Smooth muscle cell (in vitro differentiated cells): ENCODE measurements at regions not wholly inside any gene's neighbourhood (a gene's known extent, or its start where the extent isn't known, plus 50 kb on each side); places are given as distances from the start of the nearest gene placed in this dataset.

ENCODE experiments used
- DNase-seq: peaks from one replicate; lab custom pipeline; 2025; ENCODE audit not compliant: unreplicated experiment; lab: John Stamatoyannopoulos, UW
- H2AFZ ChIP-seq: fragments of 200-600 bp; sonication (generic); 2 replicates; pipeline ENCODE4 v1.6.0; 2016; ENCODE audit warnings: antibody characterized with exemption, low read depth, mild to moderate bottlenecking
- H3F3A ChIP-seq: fragments of 200-600 bp; sonication (generic); 2 replicates; pipeline ENCODE4 v1.6.0; 2017; ENCODE audit warnings: antibody characterized with exemption, low read depth
- H3K27ac ChIP-seq: fragments of 200-600 bp; sonication (generic); 2 replicates; pipeline ENCODE4 v1.5.1; 2016; ENCODE audit warnings: low read depth, mild to moderate bottlenecking
- H3K27me3 ChIP-seq: fragments of 200-600 bp; sonication (generic); 2 replicates; pipeline ENCODE4 v1.6.1; 2016; ENCODE audit warnings: low read depth, mild to moderate bottlenecking
- H3K36me3 ChIP-seq: fragments of 200-600 bp; sonication (generic); 2 replicates; pipeline ENCODE4 v1.5.1; 2016; ENCODE audit warnings: low read depth
- H3K4me1 ChIP-seq: fragments of 200-600 bp; sonication (generic); 2 replicates; pipeline ENCODE4 v1.5.1; 2016; ENCODE audit warnings: low read depth
- H3K4me2 ChIP-seq: fragments of 200-600 bp; sonication (generic); 2 replicates; pipeline ENCODE4 v1.6.0; 2016; ENCODE audit warnings: mild to moderate bottlenecking
- H3K4me3 ChIP-seq: fragments of 200-600 bp; sonication (generic); 2 replicates; pipeline ENCODE4 v1.5.1; 2016; ENCODE audit warnings: mild to moderate bottlenecking
- H3K79me2 ChIP-seq: fragments of 200-600 bp; sonication (generic); 2 replicates; pipeline ENCODE4 v1.6.0; 2016; ENCODE audit warnings: low read depth, mild to moderate bottlenecking
- H3K9ac ChIP-seq: fragments of 200-600 bp; sonication (generic); 2 replicates; pipeline ENCODE4 v1.6.0; 2016; ENCODE audit warnings: low read depth
- H3K9me3 ChIP-seq: fragments of 200-600 bp; sonication (generic); replicated peaks from 2 replicates; pipeline ENCODE4 v1.5.1; 2016; ENCODE audit warnings: low read depth
- H4K20me1 ChIP-seq: fragments of 200-600 bp; sonication (generic); 2 replicates; pipeline ENCODE4 v1.6.0; 2016; ENCODE audit warnings: low read depth
- WGBS: methylation state at CpG from one replicate; pipeline ENCODE4 v1.1.7; 2016; ENCODE audit warnings: low lambda C conversion rate; 5-methylcytosine and 5-hydroxymethylcytosine counted together
- TF ChIP-seq, protein P1 (sequence below): fragments of 200-600 bp; sonication (generic); IDR thresholded peaks from 2 replicates; pipeline ENCODE4 v1.5.1; 2017; ENCODE audit warnings: borderline replicate concordance, mild to moderate bottlenecking, antibody characterized with exemption; ENCODE audit not compliant: insufficient read depth, poor library complexity, severe bottlenecking

DNA sequence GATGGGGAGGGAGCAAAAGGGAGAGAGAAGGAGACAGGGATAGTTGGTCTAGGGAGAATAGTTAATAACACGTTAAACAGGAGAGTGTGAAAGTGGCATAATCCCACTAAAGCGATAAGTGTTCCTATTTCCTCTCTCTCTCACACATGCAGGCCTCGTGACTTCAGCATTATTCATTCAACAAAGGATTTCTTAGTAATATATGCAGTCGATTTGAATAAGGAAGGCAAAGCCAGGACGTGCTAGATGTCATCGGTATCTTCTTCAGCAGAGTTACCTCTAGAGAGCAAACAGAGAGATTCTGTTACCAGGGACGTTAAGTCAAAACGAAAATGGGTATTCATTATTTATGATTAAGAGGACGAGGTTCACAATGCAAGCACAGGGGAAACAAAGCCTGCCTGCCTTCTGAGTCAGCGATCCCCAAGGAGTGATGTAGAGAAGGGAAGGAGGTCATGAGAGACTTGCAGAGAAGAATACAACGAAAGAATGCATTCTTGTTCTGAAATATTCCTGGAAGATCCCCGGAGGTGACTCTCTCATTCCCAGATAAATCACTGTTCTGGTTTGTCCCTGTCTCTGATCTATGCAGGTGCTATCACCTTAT lies 1048.4 kb downstream of the NLGN4X start:
- Histone ChIP-seq H3K9me3 (no peaks in the 10 kb centered on the region), H2AFZ (no peak overlapping the region), H4K20me1 (no peaks in the 10 kb centered on the region), H3K79me2 (no peaks in the 10 kb centered on the region), H3F3A (no peaks in the 10 kb centered on the region), H3K4me1 (no peaks in the 10 kb centered on the region), H3K4me2 (no peak overlapping the region), H3K27ac (no peak overlapping the region), H3K9ac (no peak overlapping the region), H3K4me3 (no peak overlapping the region), H3K27me3 (no peaks in the 10 kb centered on the region), H3K36me3 (no peaks in the 10 kb centered on the region)
- no peak for DNase-seq
- 75% methylated on average over 12 of the region's 12 CpGs for WGBS
- TF ChIP-seq, protein P1, sequence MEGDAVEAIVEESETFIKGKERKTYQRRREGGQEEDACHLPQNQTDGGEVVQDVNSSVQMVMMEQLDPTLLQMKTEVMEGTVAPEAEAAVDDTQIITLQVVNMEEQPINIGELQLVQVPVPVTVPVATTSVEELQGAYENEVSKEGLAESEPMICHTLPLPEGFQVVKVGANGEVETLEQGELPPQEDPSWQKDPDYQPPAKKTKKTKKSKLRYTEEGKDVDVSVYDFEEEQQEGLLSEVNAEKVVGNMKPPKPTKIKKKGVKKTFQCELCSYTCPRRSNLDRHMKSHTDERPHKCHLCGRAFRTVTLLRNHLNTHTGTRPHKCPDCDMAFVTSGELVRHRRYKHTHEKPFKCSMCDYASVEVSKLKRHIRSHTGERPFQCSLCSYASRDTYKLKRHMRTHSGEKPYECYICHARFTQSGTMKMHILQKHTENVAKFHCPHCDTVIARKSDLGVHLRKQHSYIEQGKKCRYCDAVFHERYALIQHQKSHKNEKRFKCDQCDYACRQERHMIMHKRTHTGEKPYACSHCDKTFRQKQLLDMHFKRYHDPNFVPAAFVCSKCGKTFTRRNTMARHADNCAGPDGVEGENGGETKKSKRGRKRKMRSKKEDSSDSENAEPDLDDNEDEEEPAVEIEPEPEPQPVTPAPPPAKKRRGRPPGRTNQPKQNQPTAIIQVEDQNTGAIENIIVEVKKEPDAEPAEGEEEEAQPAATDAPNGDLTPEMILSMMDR: no peak

- H3K4me3 ChIP-seq: no peak overlapping the region
- no peaks in the 10 kb centered on the region for H3K79me2 ChIP-seq
- H4K20me1 ChIP-seq: no peaks in the 10 kb centered on the region
- H3K9ac ChIP-seq: no peak overlapping the region
- WGBS: 88% methylated on average over 1 of the region's 1 CpG
- H3F3A ChIP-seq: no peaks in the 10 kb centered on the region
- H3K27ac ChIP-seq: no peak overlapping the region
- no peaks in the 10 kb centered on the region for H3K9me3 ChIP-seq
- H3K27me3 ChIP-seq: no peaks in the 10 kb centered on the region
- H3K4me2 ChIP-seq: no peak overlapping the region
- H2AFZ ChIP-seq: no peak overlapping the region
- TF ChIP-seq, protein P1: no peak
- H3K4me1 ChIP-seq: no peaks in the 10 kb centered on the region
- DNase-seq: no peak
- H3K36me3 ChIP-seq: no peaks in the 10 kb centered on the region
Observed at GRCh38 chrX:5176766-5177165, 1051.9 kb downstream of the NLGN4X start.

- no peaks in the 10 kb centered on the region for H4K20me1 ChIP-seq
- no peaks in the 10 kb centered on the region for H3K36me3 ChIP-seq
- no peak overlapping the region for H3K4me3 ChIP-seq
- WGBS: 79% methylated on average over 1 of the region's 1 CpG
- no peak for DNase-seq
- H3K79me2 ChIP-seq: no peaks in the 10 kb centered on the region
- no peak overlapping the region for H3K4me2 ChIP-seq
- no peak overlapping the region for H3K9ac ChIP-seq
- H3K27ac ChIP-seq: no peak overlapping the region
- H3F3A ChIP-seq: no peaks in the 10 kb centered on the region
- TF ChIP-seq, protein P1: no peak
- no peaks in the 10 kb centered on the region for H3K4me1 ChIP-seq
- no peaks in the 10 kb centered on the region for H3K27me3 ChIP-seq
- no peaks in the 10 kb centered on the region for H3K9me3 ChIP-seq
- no peak overlapping the region for H2AFZ ChIP-seq
Observed at GRCh38 chrX:5163663-5164062, 1065.0 kb downstream of the NLGN4X start.

DNA sequence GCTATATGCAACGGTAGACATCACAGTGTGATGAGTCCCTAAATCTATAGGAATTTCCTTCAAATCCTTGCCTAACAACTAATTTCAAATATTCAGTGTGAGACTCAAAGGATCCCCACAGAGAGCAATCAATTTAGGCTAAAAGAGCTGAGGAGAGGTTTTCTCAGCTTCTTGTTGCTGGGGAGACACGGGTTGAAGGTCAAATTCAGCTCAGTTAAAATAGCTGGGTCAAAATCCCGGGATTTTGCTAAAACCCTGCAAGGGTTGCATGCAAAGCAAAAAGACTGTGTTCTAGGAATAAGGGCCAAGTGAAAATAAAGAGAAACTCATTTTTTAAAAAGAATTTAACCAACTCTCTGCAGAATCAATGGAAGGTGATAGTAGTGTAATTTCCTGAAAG lies 1073.4 kb downstream of the NLGN4X start:
- H3F3A ChIP-seq: no peaks in the 10 kb centered on the region
- no peak overlapping the region for H3K4me2 ChIP-seq
- H3K79me2 ChIP-seq: no peaks in the 10 kb centered on the region
- H3K36me3 ChIP-seq: no peaks in the 10 kb centered on the region
- H2AFZ ChIP-seq: no peak overlapping the region
- H3K27ac ChIP-seq: no peak overlapping the region
- no peak overlapping the region for H3K9ac ChIP-seq
- H3K4me1 ChIP-seq: no peaks in the 10 kb centered on the region
- H3K4me3 ChIP-seq: no peak overlapping the region
- H4K20me1 ChIP-seq: no peaks in the 10 kb centered on the region
- no peak for DNase-seq
- TF ChIP-seq, protein P1: no peak
- 31% methylated on average over 3 of the region's 3 CpGs for WGBS
- H3K27me3 ChIP-seq: no peaks in the 10 kb centered on the region
- H3K9me3 ChIP-seq: no peaks in the 10 kb centered on the region
